ENCODE measurements at regions not wholly inside any gene's neighbourhood (a gene's known extent, or its start where the extent isn't known, plus 50 kb on each side); places are given as distances from the start of the nearest gene placed in this dataset.
A peak's percentile ranks its signal among the peaks of the same experiment; 100 is the strongest.

DNA sequence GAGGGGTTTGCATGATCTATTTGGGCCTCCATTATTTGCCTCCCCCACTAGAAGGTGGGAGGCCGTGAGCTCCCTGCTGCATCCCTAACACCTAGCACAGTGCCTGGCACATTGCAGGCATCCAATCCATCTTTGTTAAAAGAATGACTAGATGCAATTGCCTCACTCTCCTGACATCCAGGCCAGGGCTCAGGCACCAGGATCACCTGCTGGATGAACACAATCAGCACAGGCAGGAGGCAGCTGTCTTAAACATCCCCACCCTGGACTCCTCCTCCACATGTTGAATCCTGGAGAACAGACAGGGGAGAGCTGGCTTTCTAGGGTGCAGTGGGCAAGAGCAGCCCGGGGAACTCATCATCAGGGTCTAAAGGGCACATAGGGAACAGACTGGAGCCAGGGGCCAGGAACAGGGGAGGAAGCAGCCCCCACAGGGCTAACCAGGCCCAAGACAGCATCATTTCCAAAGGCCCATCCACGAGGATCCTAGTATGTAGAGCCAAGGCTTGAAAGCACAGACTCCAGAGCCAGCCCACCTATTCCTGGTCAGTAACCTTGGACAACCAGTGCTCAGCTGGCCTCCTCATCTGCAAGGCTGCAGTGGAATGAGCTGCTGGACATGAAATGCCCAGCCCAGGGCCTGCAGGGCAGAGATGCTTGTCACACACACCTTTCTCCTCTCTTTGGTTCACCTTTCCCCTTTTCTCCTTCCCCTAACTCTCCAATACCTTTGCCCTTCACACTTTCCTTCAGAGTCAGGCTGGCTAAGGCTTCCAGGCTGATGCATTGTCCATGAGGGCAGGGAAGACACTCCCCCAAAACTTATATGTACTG is 254.4 kb upstream of the TLE3 start:
- no peak for DNase-seq (ENCODE audit: low read depth, low spot score)

DNA sequence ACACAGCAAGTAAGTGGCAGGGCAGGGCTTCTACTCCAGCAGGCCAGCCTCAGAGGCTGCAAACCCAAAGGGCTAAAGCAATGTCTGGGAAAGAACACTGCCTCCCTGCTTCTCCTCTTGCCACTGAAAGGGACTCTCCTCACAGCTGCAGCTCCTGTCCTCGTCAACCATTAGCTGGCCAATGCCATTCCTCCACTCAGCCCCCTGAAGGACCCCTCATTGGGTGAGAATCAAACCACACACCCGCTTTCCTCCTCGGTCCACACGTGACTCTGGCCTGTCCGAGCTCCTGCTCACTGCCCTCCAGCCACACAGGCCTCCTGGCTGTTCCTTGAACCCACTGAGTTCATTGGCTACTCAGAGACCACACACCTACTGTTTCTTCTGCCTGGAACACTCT is 253.7 kb upstream of the TLE3 start:
- DNase-seq (ENCODE audit: low read depth, low spot score), result no peak

DNA sequence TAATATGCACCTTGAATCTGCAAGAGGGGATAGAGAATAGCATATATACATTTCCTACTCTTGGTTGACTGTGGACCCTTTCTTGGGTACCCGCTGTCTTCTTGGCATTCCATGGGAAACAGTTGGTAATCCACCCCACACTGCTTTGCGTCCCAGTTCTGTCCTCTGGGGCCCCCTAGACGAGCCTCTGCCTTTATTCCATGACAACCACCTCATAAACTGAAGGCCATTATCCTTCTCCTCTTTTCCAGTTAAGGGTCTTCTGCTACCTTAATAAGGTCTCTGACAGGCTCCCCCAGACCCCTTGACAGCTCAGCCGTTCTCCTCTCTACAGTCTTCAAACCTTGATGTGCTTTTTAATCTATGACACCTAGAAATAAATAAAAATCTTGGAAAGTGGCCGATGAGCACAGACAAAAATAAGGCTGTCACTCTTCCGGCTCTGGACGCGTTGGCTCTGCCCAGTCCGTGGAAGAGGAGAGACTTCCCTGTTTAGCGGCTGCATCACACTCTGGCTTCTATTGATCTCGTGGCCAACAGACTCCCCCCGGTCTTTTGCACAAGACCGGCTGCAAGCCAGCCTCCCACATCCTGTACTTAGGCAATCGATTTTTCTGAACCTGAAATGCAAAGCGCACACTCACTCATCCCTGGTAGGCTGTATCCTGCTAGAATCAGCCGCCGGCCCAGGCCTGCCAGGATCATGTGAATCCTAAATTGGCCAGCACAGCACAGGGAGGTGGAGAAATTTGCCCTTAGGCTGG is 251.0 kb upstream of the TLE3 start:
- no peak for DNase-seq (ENCODE audit: low read depth, low spot score)

DNA sequence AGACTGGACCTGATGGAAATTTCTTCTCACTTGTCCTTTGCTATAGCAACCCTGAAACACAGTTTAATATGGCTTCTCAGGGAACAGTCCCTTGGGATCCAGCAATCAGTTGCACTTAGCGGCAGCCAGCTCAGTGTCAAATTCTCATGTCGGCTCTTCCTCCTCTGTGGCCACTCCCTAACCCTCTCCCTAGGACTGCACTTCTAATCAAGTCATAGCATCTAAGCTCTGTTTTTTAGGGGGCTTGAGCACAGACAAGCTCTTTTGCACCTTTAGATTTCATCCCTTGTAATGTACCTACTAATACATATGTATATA is 250.5 kb upstream of the TLE3 start:
- DNase-seq (ENCODE audit: low read depth, low spot score), result no peak

DNA sequence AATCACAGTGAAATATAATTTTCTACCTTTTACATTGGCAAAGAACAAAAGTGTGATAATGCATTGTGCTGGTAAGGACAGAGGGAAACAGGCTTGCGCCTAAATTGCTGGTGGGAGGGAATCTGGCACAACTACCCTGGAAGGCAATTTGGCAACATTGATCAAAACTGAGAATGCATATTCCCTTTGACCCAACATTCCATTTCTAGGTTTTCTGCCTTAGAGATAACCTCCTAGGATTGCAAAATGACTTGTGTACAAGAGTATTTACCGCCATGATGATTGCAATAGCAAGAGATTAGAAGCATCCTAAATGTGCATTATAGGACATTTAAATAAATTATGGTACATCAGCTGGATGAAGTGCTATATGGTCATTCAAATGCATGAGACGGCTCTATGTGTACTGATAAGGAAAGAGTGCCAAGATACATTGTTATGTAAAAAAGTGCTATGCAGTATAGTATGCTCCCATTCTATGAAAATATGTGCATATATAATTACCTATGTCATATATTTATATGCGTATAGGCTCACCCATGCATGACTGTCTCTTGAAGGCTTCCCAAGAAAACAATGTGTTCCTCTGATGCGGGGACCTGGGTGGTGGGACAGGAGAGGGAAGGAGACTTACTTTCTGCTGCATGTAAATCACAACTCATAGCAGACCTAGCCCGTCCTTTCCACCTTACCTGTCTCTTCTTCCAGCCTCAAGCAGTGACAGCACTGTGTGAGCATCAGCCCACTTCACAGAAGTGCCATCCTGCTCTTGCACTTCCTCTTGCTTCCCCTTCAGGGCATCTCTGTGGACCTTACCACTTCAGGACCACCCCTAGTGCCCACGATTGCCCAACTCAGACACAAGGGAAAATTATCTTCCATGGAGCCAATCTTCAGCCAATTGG is 249.9 kb upstream of the TLE3 start:
- DNase-seq (ENCODE audit: low read depth, low spot score), result no peak

DNA sequence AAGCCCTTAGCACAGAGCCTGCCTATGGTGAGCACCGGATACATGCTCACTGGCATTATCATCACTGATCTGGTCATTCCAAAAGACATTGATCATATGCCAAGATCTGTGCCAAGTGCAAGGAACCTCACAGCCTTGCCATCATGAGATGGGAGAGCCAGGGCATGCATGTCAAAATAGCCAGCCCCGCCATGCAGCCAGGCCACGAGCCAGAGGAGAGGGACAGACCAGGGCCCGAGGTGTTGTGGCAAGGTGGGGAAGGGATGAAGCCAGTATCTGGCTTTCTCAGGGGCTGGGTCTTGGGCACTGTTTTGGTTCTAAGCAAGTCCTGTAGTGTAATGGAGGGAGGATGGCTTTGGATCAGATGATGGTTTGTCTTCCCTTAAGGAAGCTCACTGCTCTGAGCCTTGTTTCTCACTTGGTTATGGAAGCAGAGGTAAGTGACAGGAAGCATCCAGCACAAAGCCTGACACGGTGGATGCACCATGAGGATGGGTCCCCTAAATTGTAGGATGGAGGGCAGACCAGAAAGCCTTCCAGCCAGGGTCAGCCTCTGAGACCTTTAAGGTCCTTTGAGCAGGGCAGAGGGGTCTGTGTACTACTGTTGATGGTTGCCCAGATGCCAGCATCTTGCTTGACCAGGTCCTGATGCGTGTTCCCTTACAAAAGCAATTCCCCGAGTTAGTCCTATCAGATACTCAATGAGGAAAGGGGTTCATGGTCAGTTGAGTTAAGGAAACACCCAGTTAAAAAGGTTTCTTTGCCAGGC is 247.7 kb upstream of the TLE3 start:
- no peak for DNase-seq (ENCODE audit: low read depth, low spot score)

DNA sequence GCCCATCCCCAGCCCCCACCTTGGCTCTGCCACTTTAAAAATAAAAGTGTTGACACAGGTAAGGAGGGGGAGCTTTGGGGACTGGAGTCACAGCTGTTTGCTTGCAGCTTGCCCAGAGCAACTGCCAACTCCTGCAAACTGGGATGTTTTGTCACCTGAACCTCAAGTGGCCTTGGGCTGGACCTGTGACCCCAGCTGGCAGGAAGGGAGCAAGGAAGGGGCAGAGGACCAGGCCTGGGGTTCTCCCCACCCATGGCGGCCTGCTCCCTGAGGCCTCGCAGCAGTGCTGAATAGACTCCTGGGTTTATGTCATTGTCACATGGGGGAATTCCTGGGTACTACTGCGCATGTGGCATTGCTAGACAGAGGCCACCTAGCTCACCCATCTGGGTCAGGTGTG is 246.9 kb upstream of the TLE3 start:
- no peak for DNase-seq (ENCODE audit: low read depth, low spot score)

DNA sequence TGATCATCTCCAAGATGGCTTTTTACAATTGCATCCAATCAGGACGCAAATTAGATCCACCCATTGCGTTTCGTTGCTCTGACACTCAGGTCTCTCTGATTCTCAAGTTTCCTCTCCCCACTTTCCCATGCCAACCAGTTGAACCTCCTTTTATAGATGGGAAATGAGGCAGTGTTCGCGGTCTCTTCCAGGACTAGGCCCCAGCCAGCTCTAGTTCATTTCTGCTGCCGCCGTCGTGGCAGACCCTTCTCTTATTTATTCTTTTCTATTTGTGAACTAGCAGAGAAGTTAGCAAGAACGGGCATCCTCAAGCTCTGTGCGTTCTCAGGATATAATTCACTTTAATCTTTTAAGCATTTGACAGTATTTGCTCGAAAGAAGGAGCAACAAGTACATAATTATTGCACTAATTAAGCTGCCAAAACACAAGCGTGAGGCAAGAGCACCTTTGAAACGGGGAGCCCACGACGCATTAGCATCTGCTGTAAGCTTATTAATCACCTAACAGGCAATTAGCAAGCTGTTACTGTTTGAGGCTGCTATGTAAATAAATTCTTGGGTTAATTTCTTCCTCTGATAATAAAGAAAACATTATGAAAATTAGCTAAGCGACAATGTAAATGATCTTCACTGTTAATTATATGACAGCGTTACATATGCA is 246.4 kb upstream of the TLE3 start:
- DNase-seq (ENCODE audit: low read depth, low spot score), result no peak

DNA sequence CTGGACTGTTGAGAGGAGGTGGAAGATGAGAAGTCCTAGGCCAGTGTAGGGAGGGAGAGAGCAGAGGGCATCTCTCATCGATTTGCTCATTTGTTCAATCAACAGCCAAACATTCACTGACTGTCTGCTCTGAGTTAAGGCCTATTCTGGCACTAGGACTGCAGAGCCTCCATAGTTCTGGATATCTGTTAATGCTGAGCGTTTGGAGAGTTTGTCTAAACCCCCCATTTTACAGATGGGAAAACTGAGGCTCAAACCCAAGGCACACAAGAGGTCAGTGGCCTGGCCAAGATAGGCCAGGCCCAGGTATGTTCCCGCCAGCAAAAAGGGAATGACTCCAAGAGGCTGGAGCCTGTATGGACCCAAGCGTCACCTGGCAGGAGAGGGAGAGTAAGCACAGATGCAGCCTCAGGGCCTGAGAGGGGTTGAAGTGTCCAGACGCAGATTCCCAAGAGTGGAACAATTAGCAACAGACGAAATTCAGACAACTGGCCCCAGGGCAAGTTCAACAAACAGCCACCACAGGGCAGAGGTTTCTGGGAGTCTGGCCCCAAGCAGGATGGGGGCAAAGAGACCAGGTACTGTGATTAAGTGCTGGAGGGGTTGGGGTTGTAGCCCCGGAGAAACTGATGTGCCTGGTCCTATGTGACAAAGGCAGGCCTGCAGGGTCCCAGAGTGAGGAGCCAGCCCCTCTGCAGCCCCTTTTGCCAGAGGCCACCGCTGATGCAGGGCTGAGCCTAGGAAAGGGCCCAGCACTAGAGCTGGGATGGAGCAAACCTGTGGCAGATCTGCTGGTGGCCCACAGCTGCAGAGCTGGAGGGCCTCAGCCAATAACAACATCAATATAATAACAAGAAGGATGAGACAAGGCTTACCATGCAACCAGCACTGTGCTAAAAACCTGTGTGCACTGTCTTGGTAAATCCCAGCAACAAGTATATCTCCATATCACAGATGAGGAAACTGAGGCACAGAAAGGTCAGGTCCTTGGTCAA is 245.1 kb upstream of the TLE3 start:
- no peak for DNase-seq (ENCODE audit: low read depth, low spot score)

DNA sequence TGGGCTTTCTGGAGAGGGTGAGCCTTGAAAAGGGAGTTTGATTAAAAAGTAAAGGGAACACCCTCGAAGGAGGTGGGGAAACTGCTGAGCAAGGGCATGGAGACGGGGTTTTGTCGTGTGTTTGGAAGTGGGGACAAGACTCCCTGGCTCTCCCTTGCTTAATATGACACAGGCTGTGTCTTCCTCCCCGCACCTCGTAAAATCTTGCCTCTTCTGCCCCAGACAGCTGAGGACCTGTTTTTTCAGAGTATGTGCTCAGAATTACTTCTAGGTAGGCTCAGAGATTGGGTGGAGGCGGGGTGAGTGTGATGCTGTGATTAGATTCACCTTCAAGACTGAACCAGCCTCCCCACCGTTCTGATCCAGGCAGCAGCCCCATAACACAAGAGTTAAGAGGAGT is 244.4 kb upstream of the TLE3 start:
- no peak for DNase-seq (ENCODE audit: low read depth, low spot score)

DNA sequence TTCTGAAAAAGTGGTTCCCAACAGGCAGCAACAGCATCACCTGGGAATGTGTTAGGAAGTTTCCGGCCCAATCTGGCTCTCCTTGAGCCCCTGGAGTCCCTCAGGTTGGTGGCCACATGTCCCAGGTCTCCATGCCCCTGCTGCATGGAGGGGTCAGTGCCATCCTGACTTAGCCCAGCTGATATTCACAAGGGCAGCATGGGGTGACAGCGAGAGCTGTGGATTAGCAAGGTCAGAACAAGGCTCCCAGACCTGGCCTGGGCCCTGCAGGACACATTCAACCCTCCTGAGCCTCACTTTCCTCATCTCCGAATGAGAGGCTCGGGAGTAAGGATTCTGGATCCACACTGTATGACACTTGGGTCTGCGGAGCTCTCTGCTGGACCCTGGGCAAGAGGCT is 243.8 kb upstream of the TLE3 start:
- no peak for DNase-seq (ENCODE audit: low read depth, low spot score)

DNA sequence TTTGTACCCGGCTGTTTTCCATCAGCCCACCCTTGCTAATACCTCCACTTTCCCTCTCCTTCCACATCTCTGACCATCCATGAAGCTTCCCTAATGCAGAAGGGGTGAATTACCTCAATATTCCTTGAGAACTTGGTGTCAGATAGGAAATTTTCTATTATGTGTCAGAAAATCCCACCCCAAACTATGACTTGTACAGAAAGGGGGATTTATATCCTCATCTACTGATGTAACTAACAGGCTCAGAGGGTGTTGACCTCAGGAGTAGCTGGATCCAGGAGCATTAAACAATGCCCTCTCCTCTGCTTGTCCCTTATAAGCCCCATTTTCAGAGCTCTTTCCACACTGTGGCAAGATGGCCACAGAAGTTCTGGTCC is 242.8 kb upstream of the TLE3 start:
- DNase-seq (ENCODE audit: low read depth, low spot score), result no peak

DNA sequence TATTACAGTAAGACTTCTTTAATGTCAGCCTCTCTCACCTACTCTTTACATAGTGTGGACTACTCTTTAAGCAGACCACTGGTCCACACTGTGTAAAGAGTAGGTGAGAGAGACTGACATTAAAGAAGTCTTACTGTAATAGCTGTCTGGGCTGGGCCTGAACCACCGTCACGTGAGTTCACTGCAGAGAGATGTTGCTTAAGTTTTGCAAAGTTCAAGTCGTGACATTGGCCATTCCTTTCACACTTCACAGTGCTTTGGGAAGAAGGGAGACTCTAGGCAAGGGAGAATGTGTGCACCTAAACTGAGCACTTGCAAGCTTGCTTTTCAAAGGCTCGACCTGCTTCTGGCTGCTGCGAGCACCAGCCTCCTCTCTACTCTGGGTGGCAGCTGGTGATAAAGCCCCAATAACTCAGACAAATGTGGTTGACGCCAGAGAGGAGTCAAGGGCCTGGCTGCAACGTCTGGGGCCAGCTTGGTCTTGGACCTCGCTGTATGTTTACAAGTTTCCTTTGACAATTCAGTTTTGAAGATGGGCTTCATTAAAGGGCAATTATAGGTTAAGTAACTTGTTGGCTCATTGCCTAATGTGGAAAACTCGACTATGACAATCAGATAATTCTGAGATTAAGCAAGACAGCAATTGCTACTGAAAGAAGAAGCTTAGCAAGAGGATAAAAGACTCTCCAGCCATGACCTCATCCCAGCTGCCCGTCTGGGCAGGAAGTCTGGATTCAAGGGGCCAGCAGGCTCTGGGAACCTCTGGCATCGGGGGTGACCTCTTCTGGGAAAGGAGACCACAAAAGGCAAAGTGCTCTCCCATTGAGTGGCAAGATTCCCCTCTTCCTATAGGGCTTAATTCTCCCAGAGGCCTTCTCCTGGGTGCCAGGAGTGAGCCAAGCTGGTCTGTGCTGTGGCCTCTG is 242.1 kb upstream of the TLE3 start:
- peak; percentile 10 for DNase-seq (ENCODE audit: low read depth, low spot score)

DNA sequence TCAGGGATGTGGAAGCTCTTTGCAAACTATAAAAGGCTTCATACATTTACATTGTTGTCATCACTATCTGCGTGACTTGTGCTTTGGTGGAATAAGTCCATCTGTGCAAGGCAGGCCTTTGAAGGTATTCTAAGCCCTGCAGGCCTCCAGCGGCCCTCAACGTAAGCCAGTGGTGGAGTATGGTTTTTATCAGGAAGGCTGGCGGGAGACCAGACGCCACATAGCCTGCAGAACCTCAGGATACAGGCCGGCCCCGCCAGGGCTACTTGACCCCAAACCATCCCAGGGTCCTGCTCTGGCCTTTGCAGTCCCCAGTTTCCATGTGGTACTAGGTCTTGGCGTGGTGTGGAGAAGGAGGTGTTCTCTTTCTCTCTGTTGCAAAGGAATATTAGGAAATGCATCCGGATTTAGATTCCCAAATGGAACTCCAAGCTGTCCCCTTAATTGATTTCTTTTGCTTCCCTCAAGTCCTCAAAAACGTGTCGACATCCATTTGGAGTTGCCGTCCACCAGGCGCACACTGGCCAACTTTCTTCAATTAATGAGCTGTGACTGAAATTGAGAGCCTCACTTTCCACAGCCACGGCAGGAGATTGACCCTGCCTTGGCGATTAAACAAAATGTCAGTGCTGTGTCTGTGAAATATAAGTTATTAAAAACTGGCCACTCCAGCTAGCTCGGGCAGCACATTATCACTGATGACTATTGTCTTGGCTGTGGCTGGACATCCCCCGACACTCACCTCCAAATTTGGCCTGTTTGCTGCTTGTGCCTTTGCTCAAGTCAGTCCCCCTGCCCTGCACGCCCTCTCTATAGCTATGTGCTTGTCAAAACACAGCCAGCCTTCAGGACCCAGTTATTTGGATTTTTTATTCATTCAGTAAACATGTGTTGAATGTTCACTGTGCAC is 239.8 kb upstream of the TLE3 start:
- no peak for DNase-seq (ENCODE audit: low read depth, low spot score)

DNA sequence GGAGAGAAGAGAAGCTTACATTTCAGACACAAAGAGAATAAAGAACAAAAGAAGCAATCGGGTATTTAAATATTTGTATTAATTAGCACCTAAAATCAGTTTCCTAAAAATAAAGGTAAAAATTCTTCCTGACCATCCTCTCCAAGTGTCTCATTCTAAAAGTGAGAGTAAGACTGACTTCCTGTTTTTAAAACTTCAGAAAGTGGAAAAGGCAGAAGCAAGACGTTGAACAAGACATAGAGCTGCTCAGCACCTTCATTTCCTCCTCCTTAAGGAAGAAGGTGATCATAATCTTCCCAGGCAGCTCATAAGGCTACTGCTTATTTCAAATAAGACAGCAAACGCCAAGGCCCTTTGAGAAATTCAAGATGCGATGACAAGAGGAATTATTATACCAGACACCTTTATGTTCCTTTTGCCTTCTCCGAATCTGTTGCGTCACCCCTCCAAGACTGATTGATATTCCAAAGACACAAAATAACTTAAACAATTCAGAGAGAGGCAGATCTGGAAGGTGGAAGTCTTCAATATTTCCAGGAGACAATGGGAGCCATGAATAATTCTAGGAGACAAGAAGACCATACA is 238.8 kb upstream of the TLE3 start:
- DNase-seq (ENCODE audit: low read depth, low spot score), result no peak

DNA sequence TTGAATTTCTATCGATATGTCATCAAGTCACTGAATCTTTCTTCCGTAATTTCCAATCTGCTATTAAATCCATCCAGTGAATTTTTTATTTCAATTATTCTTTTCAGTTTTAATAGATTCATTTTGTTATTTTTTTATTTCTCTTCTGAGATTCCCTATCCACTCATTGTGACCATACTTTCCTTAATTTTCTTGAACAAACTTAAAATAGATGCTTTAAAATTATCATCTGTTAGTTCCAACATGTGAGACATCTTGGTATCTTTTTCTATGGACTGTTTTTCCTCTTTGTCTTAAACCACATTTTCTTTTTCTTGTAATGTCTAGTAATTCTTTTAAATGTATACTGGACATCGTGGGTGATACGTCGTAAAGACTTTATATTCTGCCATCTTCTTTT is 236.6 kb upstream of the TLE3 start:
- DNase-seq (ENCODE audit: low read depth, low spot score), result no peak

DNA sequence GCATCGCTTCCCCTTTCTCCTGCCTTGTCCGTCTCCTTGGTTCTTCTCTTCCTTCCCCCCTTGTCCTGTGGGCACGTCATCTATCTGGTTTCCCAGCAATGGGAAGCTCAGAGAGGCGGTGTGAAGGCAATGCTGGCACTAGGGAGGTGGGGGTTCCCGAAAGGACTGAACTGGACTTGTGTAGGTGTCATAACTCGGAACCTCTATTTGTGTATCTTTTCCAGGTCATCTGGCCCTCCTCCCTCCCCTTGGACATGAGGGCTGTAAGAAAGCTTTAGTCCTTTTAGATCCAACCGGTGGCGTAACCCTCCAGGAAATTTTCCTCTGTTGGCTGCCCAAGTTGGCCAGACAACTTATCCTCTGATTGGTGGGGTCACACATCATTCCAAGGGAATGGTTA is 231.5 kb upstream of the TLE3 start:
- no peak for DNase-seq (ENCODE audit: low read depth, low spot score)
